Ishikawa (cell line): ENCODE measurements at regions not wholly inside any gene's neighbourhood (a gene's known extent, or its start where the extent isn't known, plus 50 kb on each side); places are given as distances from the start of the nearest gene placed in this dataset.

Source experiments
- CEBPB ChIP-seq: IDR thresholded peaks from 2 replicates; pipeline ENCODE4 v1.6.1; 2012
- EGR1 ChIP-seq: IDR thresholded peaks from 2 replicates; pipeline ENCODE4 v1.6.1; 2012
- EP300 ChIP-seq: IDR thresholded peaks from 2 replicates; pipeline ENCODE4 v1.6.1; 2012; ENCODE audit warnings: borderline replicate concordance
- MAX ChIP-seq: IDR thresholded peaks from 2 replicates; pipeline ENCODE4 v1.6.1; 2012
- NFIC ChIP-seq: IDR thresholded peaks from 2 replicates; pipeline ENCODE4 v1.6.1; 2012
- RAD21 ChIP-seq: IDR thresholded peaks from 2 replicates; pipeline ENCODE4 v1.6.1; 2012; ENCODE audit warnings: low read depth
- REST ChIP-seq: IDR thresholded peaks from 2 replicates; pipeline ENCODE4 v1.6.1; 2012; ENCODE audit warnings: low read depth, mild to moderate bottlenecking
- ZBTB7A ChIP-seq: IDR thresholded peaks from 2 replicates; pipeline ENCODE4 v1.6.1; 2012; ENCODE audit warnings: low read depth

- no peak for TF ChIP-seq RAD21
- no peak for TF ChIP-seq NFIC
- TF ChIP-seq MAX: no peak
- TF ChIP-seq REST: no peak
- no peak for TF ChIP-seq EP300
- TF ChIP-seq EGR1: no peak
- TF ChIP-seq CEBPB: no peak
- TF ChIP-seq ZBTB7A: no peak
These were observed 188.7 kb downstream of the PYDC2 start for GRCh38 chr3:191649626-191650025.
